NCI-H748 treated with DMSO at 0.1 percent for 48 hours (cell line): ENCODE measurements at regions not wholly inside any gene's neighbourhood (a gene's known extent, or its start where the extent isn't known, plus 50 kb on each side); places are given as distances from the start of the nearest gene placed in this dataset.
"Not testable (repeated sequence)": the region's sequence is repeated elsewhere in the genome, so short reads cannot be mapped to it uniquely, and the experiment has no call there.

Source experiments
- DNase-seq: peaks from one replicate; lab custom pipeline; 2025; lab: John Stamatoyannopoulos, UW

GRCh38 chr3:102332934-102333333 is 101.9 kb upstream of the ZPLD1 start:
- DNase-seq, result no peak

DNA sequence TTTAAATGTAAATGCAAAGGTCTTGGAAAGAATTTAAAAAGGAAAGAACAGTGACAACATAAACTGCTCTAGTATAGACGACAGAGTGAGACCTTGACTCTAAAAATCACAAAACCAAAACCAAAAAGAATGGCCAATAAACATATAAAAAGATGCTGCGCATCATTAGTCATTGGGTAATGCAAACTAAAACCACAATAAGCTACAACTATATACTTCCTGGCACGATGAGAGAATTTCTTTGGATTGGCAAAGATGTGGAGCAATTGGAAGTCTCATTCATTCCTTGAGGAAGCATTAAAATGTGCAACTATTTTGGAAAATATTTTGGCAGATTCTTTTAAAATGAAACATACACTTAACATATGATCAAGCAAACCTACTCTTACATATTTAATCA is 98.7 kb upstream of the ZPLD1 start:
- no peak for DNase-seq

DNA sequence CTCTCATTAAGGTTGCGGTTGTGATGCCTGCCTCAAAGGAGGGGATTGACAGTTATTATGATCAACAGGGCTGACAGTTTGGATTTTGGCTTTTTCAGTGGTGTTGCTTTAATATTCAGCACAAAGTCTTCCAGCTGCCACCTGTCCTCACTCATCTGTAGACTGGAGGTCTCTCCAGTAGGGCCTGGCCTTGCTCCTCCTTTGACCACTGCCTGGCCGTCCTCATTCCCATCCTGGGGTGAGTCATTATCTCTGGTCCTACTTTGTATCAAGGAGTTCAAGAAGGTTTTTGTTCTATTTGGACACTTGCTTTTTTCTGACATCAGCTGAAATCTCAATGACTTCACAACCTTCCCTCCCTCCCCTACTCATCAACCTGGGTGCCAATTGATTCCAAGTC is 95.1 kb upstream of the ZPLD1 start:
- no peak for DNase-seq

GRCh38 chr3:102346897-102347296 is 87.9 kb upstream of the ZPLD1 start:
- DNase-seq, result no peak

DNA sequence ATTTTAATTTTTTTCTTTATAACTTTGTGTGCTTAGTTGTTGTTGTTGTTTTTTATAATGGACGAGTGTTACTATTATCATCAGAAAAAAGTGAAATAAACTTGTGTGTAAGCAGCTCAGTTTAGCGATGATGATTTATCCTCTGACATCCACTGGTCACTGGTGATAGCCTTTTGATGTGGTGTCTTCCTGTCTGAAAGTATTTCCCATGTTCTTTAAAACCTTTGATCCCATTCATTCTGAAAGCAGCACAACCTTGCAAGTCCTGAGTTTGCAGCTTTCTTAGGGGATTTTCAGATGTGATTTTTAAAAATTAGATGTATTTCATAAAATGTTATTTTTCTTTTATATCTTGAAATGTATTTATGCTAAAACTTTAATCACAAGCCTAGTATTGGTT is 85.9 kb upstream of the ZPLD1 start:
- DNase-seq, result no peak

DNA sequence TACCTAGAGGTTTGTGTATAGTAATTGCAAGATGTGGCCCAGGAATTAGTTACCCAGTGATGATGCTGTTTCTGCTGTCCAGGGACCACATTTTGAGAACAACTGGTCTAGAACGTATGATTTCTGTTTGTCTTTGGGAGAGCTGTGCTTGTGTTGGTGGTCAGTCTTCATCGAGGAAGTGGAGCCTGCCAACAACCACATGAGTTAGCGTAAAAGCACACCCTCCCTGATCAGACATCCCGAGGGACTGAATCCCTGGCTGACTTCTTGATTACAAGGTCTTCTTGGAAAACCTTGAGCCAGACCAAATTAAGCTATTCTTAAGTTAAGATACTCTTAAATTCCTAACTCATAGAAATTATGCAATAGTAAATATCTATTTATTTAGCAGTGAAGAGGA is 81.7 kb upstream of the ZPLD1 start:
- no peak for DNase-seq

- no peak for DNase-seq
Measured at GRCh38 chr3:102353805-102354204, 81.0 kb upstream of the ZPLD1 start.

DNA sequence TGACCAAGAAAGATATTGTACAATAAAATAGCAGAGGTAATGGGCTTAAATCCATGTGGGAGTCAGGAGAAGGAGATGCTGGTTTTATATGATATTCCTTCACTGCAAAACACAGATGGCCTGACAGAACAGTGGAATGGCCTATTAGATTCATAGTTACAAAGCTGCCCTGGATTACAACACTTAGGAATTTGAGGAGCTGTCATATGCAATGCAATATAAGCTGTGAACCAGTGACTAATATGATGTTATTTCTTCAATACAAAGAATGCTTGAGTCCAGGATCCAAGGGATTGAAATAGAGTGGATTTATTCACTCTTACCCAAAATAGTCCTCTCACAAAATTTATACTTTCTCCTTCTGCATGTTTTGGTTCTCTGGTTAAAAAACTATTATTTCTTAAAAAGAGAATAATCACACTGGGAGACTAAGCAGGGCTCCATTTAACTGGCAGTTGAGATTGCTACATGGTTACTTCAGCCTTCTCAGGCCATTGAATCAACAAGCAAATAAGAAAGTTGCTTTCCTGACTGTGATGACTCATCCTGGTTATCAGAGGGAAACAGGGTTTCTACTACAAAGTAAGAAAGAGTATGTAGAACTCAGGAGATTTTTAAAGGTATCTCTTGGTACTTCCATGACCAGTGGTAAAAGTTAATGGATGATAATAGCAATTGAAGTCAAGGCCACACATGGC is 79.8 kb upstream of the ZPLD1 start:
- DNase-seq, result no peak

DNA sequence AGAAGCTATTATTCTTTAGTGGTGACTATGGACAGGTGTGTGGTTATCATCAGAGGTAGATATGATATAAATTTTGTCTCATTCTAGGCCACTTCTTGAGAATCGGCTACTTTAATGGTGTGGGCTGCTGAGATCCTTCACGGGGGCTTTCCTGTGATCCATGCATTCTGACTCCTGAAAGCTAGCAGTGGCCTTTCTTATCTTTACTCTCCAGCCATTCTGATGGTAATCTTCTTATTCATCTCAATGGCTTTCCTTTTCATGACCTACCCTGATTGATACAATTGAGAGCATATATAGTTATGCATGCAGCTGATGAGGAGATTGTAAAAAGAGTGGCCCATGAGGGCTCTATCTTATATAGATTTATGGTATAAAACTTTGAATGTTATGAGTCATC is 78.3 kb upstream of the ZPLD1 start:
- no peak for DNase-seq

- not testable (repeated sequence) for DNase-seq
Measured at GRCh38 chr3:102357313-102357712, 77.5 kb upstream of the ZPLD1 start.

DNA sequence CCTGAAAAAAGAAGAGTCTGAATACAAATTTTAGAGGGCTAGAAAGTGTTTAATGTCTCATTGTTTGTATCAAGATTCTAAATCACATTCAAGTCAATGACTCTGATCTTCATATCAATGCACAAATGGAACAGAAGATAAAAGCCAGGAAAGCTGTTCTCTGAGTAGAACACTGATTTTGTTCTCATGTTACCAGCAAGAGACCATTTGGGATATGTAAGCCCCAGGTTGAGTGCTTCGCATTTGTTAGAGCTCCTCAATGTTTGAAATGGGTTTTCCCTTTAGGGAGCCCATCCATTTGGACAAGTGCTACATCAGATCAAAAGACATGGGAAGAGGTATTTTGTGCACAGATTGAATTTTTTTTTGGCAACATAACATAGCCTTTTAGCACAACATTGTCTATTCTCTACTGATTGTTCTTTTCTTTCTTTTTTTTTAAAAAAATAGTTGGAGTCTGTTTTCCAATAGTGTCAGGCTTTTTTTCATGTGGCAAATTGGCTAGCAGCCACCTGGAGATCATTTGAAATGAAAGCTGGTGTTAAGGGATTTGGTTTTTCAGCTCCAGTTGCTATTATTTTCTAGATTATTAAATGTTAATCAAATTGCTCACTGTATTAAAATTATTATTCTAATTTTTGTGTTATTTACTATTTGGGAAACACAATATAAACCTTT is 74.5 kb upstream of the ZPLD1 start:
- no peak for DNase-seq

- no peak for DNase-seq
Measured at GRCh38 chr3:102361101-102361500, 73.7 kb upstream of the ZPLD1 start.

DNA sequence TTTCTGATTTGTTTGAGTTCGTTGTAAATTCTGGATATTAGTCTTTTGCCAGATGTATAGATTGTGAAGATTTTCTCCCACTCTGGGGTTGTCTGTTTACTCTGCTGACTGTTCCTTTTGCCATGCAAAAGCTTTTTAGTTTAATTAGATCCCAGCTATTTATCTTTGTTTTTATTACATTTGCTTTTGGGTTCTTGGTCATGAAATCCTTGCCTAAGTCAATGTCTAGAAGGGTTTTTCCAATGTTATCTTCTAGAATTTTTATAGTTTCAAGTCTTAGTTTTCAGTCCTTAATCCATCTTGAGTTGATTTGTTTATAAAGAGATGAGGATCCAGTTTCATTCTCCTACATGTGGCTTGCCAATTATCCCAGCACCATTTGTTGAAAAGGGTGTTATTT is 68.7 kb upstream of the ZPLD1 start:
- DNase-seq, result not testable (repeated sequence)

DNA sequence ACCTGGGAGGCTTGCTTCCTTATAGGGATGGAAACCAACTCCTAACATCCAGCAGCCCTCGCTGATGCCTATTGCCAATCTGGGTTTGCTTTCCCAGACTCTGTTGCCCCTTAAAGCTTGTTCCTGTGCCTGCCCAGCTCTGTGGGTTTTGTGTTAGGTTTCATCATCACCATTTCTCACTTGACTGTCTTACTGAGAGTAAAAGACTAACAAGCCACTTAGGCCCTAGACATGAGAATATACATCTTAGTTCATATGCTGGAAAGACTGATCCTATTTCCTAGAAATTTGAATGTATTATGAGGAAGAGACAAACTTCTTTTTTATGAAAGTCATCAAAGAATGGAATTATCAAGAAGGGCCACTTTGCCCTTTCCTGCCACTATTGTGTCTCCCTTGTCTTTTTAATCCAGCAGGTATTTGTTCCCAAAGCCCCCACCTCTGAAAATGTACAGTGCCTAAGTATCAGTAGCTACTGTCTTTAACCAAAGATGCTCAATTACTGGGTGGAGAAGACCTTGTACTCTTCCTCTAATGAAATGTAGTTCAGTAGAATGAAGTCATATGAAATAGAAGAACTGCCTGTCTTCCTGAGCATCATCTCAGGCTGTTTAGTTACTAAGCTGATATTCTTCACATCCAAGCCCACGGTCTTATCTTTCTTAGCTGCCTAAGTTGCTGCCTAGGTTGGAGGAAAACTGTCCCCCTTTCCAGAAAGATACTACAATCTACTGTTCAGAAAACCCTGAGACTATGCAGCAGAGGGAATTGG is 59.8 kb upstream of the ZPLD1 start:
- no peak for DNase-seq

DNA sequence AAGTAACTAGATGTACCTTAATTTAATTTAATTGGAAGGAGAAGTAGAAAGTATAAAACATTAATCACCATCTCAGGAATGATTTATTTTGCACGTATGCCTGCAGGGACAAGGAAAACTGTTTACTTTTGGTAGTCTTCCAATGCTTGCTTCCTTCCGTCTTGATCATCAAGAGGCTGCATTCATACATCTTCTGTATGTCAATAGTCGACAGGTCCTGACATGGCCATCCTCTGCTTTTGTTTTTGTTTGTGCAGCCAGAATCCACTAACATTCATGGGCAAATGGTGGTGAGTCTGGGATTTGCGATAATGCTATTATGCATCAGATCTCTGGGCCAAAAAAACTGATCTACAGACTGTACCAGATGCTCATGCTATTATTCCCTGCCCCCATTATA is 56.6 kb upstream of the ZPLD1 start:
- no peak for DNase-seq

- not testable (repeated sequence) for DNase-seq
Measured at GRCh38 chr3:102382201-102382600, 52.6 kb upstream of the ZPLD1 start.
